ENCODE measurements at regions not wholly inside any gene's neighbourhood (a gene's known extent, or its start where the extent isn't known, plus 50 kb on each side); places are given as distances from the start of the nearest gene placed in this dataset.

- Histone ChIP-seq H3K27me3 (replicated peaks in 1 of 4; ENCODE audit: control insufficient read depth in 3 of 4, extremely low read depth in 1 of 4, insufficient read depth in 3 of 4, low read length in 3 of 4) (no peaks in the 10 kb centered on the region), H2BK12ac (ENCODE audit: low read depth, low read length) (no peak overlapping the region), H3K56ac (replicated peaks; ENCODE audit: insufficient read length, low read depth, low read length) (no peak overlapping the region), H3K23me2 (ENCODE audit: low read depth, low read length) (no peaks in the 10 kb centered on the region), H3K4me2 (ENCODE audit: insufficient read depth in 1 of 2, low read depth in 2 of 2, low read length in 2 of 2) (no peak overlapping the region), H4K91ac (replicated peaks; ENCODE audit: insufficient read length, low read length) (no peak overlapping the region), H3K27ac (ENCODE audit: low read depth, low read length) (no peak overlapping the region), H4K20me1 (replicated peaks in 1 of 2; ENCODE audit: control insufficient read depth in 1 of 2, insufficient read depth in 2 of 2, low read length in 2 of 2) (no peaks in the 10 kb centered on the region), H4K5ac (ENCODE audit: insufficient read length, low read depth, low read length) (no peak overlapping the region), H3K79me2 (ENCODE audit: control insufficient read depth in 1 of 2, insufficient read depth in 2 of 2, low read length in 2 of 2) (no peaks in the 10 kb centered on the region), H2BK20ac (ENCODE audit: low read length) (no peak overlapping the region), H2AFZ (ENCODE audit: low read length) (no peak overlapping the region), H3K9me3 (ENCODE audit: insufficient read depth in 2 of 2, low read depth in 1 of 2, low read length in 1 of 2) (no peaks in the 10 kb centered on the region), H2BK5ac (ENCODE audit: low read depth, low read length) (no peak overlapping the region), H3K79me1 (ENCODE audit: low read depth, low read length) (no peaks in the 10 kb centered on the region), H3K36me3 (ENCODE audit: control insufficient read depth in 2 of 4, insufficient read depth in 4 of 4, low read length in 3 of 4) (no peaks in the 10 kb centered on the region), H2BK15ac (ENCODE audit: low read length) (no peak overlapping the region), H3K9ac (replicated peaks in 1 of 4; ENCODE audit: extremely low read depth in 1 of 4, low read depth in 3 of 4, low read length in 3 of 4) (no peak overlapping the region), H3K14ac (ENCODE audit: insufficient read length) (no peak overlapping the region), H3K4me3 (ENCODE audit: extremely low read depth in 1 of 4, insufficient read depth in 2 of 4, low read depth in 3 of 4, low read length in 4 of 4) (no peak overlapping the region), H3K23ac (ENCODE audit: insufficient read length) (no peak overlapping the region), H3K4me1 (replicated peaks in 1 of 4; ENCODE audit: control insufficient read depth in 3 of 4, insufficient read depth in 4 of 4, low read length in 3 of 4) (no peaks in the 10 kb centered on the region), H2BK120ac (replicated peaks; ENCODE audit: low read depth, low read length) (no peak overlapping the region), H3K4ac (replicated peaks; ENCODE audit: insufficient read length, low read depth, low read length) (no peak overlapping the region), H2AK5ac (ENCODE audit: low read depth, low read length) (no peak overlapping the region), H3K18ac (ENCODE audit: extremely low read depth, low read length) (no peak overlapping the region), H4K8ac (ENCODE audit: extremely low read depth, insufficient read depth, low read length) (no peak overlapping the region)
- DNase-seq (ENCODE audit: low read depth in 1 of 2, low spot score in 2 of 2), result no peak
- WGBS, 2 experiments (ENCODE audit: extremely low coverage in 1 of 2, insufficient coverage in 1 of 2, insufficient read length in 1 of 2, insufficient replicate concordance in 2 of 2, low coverage in 1 of 2, low lambda C conversion rate in 2 of 2, missing lambda C conversion rate in 1 of 2), result 88% methylated on average over 1 of the region's 1 CpG; no CpG with 5 or more reads in 1 of the 2 experiments
- ChIA-PET CTCF (ENCODE audit: partially characterized antibody) (interaction anchor here (2.0 kb wide), 1 partner anchor 57 kb away, joined by 7 read pairs; no protein-coding TSS in a partner anchor), POLR2A (ENCODE audit: partially characterized antibody) (no interaction called here)
- FAIRE-seq, result no peak
- no peak for TF ChIP-seq GTF2F1 (IDR thresholded peaks at IDR 0.05; ENCODE audit: borderline replicate concordance, low read depth, low read length)
- TF ChIP-seq CHD2 (IDR thresholded peaks at IDR 0.05; ENCODE audit: low read length), result no peak
- no peak for TF ChIP-seq NANOG (IDR thresholded peaks at IDR 0.05; ENCODE audit: insufficient read depth, low read depth, low read length, poor library complexity, severe bottlenecking)
- no peak for TF ChIP-seq EZH2 (IDR thresholded peaks at IDR 0.05; ENCODE audit: low read depth, low read length, severe bottlenecking)
- no peak for TF ChIP-seq JUND (IDR thresholded peaks at IDR 0.05; ENCODE audit: low read length)
- TF ChIP-seq SP2 (IDR thresholded peaks at IDR 0.05; ENCODE audit: low read length), result no peak
- TF ChIP-seq CEBPB (IDR thresholded peaks at IDR 0.05; ENCODE audit: low read depth, low read length), result no peak
- no peak for TF ChIP-seq RNF2 (IDR thresholded peaks at IDR 0.05; ENCODE audit: borderline replicate concordance, low read depth, low read length, missing control alignments, poor library complexity, severe bottlenecking)
- TF ChIP-seq TEAD4 (IDR thresholded peaks at IDR 0.05; ENCODE audit: low read depth, low read length), result no peak
- no peak for TF ChIP-seq ATF2 (IDR thresholded peaks at IDR 0.05; ENCODE audit: low read length)
- no peak for TF ChIP-seq RXRA (IDR thresholded peaks at IDR 0.05; ENCODE audit: insufficient read depth, low read depth, low read length)
- TF ChIP-seq KDM5A (IDR thresholded peaks at IDR 0.05; ENCODE audit: low read length), result no peak
- no peak for TF ChIP-seq FOSL1 (IDR thresholded peaks at IDR 0.05; ENCODE audit: insufficient read depth, low read depth, low read length)
- no peak for TF ChIP-seq POU5F1 (IDR thresholded peaks at IDR 0.05; ENCODE audit: low read depth, low read length)
Measured at GRCh38 chr2:37471994-37472393, 127.6 kb downstream of the QPCT start.

All from H1 (cell line).